AG04450 (cell line): ENCODE measurements at regions not wholly inside any gene's neighbourhood (a gene's known extent, or its start where the extent isn't known, plus 50 kb on each side); places are given as distances from the start of the nearest gene placed in this dataset.

ENCODE experiments used
- CTCF ChIA-PET: fragments of 300-600, 350-600 bp; formaldehyde crosslinking; extraction: SDS; loops from one replicate; lab custom pipeline; 2022; ENCODE audit warnings: antibody characterized with exemption, inconsistent platforms; lab: Charles Lee
- POLR2A ChIA-PET: fragments of 350-600 bp; formaldehyde crosslinking; extraction: SDS; loops from one replicate; lab custom pipeline; 2021; ENCODE audit warnings: antibody characterized with exemption, inconsistent platforms; lab: Yijun Ruan, JAX
- DNase-seq: peaks from one replicate; pipeline ENCODE4 v3.0.0-alpha.2; 2011; ENCODE audit warnings: low read depth, low spot score
- H3K27ac ChIP-seq: one replicate; pipeline ENCODE4 v1.5.1; 2012; ENCODE audit warnings: low read depth, low read length, control low read depth
- H3K27me3 ChIP-seq: one replicate; pipeline ENCODE4 v1.6.0; 2012; ENCODE audit warnings: low read length; ENCODE audit not compliant: control insufficient read depth, insufficient read depth
- H3K4me3 ChIP-seq: 2 replicates; pipeline ENCODE4 v1.5.1; 2011; ENCODE audit warnings: mild to moderate bottlenecking, low read depth, low read length, control low read depth
- H3K9me3 ChIP-seq: 2 replicates; pipeline ENCODE4 v1.5.1; 2012; ENCODE audit warnings: low read length; ENCODE audit not compliant: control insufficient read depth, insufficient read depth
- CTCF ChIP-seq: IDR thresholded peaks from 2 replicates; pipeline ENCODE4 v1.5.1; 2011; ENCODE audit warnings: low read depth, low read length, control low read depth, inconsistent platforms

- ChIA-PET POLR2A (no interaction called here), CTCF (no interaction called here)
- no peak overlapping the region for H3K4me3 ChIP-seq
- H3K27me3 ChIP-seq, result peaks cover 3% of the 10 kb centered on the region
- no peak overlapping the region for H3K27ac ChIP-seq
- no peak for DNase-seq
- no peaks in the 10 kb centered on the region for H3K9me3 ChIP-seq
- TF ChIP-seq CTCF, result no peak
Observed at GRCh38 chr9:105173306-105173705, 71.1 kb upstream of the SLC44A1 start.

GRCh38 chr9:105173826-105174225 is 70.6 kb upstream of the SLC44A1 start:
- TF ChIP-seq CTCF, result no peak
- POLR2A ChIA-PET, result no interaction called here

DNA sequence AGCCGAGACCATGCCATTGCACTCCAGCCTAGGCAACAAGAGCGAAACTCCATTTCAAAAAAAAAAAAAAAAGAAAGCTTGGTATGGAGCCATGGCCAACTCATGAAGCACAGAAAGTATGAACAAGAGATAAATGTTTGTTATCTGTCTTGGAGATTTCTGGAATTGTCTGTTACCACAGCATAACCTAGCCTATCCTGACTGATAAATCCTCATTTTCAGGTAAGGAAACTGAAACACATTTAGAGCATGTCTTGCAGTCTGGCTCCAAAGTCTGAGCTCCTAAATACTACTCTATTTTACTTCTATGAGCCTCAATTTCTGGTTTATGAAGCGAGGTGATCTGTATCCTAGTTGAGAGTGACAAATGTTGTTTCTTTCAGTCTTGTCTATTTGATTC is 68.3 kb upstream of the SLC44A1 start:
- ChIA-PET POLR2A (interaction anchor here (0.9 kb wide), 1 partner anchor 205 kb away, joined by 10 read pairs; no protein-coding TSS in a partner anchor), CTCF (interaction anchor here (0.8 to 1.5 kb wide), 3 partner anchors 12 to 252 kb away, joined by 3 to 5 read pairs (median 3); no protein-coding TSS in a partner anchor)
- no peak overlapping the region for H3K27ac ChIP-seq
- no peak for DNase-seq
- no peak overlapping the region for H3K4me3 ChIP-seq
- H3K27me3 ChIP-seq, result peaks cover 3% of the 10 kb centered on the region
- TF ChIP-seq CTCF, result no peak
- no peaks in the 10 kb centered on the region for H3K9me3 ChIP-seq

More at GRCh38 chr9:105173826-105174225, 70.6 kb upstream of the SLC44A1 start:
- Histone ChIP-seq H3K9me3 (no peaks in the 10 kb centered on the region), H3K27ac (no peak overlapping the region), H3K4me3 (no peak overlapping the region), H3K27me3 (peaks cover 3% of the 10 kb centered on the region)
- no peak for DNase-seq
- CTCF ChIA-PET, result interaction anchor here (0.6 kb wide), 1 partner anchor 248 kb away, joined by 3 read pairs; no protein-coding TSS in a partner anchor

DNA sequence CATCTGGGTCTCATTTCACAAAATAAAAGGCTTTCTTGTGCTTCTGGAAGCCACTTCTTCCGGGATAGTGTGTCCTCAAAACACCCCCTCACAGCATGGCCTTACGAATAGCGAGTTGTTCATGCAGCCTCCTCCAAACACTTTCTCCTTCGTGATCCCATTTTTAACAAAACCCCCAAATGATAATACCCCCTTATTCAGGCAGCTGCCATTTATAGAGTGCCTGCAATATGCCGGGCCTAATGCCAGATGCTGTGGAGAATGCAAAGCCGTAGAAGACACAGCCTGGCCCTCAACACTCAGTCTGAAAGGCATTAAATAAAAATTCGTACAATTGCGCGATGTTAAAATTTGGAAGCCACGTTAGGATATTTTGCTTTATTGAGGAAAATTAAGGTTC is 66.4 kb upstream of the SLC44A1 start:
- DNase-seq, result no peak
- Histone ChIP-seq H3K27ac (no peak overlapping the region), H3K27me3 (peaks cover under 1% of the 10 kb centered on the region), H3K4me3 (no peak overlapping the region), H3K9me3 (no peaks in the 10 kb centered on the region)
- TF ChIP-seq CTCF, result no peak
- POLR2A ChIA-PET, result no interaction called here
- CTCF ChIA-PET, result interaction anchor here (0.6 kb wide), 1 partner anchor 29 kb away, joined by 3 read pairs; no protein-coding TSS in a partner anchor

DNA sequence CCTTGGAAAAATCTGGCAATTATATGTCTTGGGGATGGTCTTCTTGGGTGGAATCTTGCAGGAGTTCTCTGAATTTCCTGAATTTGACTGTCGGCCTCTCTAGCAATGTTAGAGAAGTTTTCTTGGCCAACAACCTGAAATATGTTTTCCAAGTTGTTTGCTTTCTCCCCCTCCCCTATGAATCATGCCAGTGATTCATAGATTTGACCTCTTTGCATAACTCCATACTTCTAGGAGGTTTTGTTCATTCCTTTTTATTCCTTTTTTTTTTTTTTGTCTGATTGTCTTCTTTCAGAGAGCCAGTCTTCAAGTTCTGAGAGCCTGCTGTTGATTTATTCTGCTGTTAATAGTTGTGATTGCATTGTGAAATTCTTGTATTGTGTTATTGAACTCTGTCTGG is 56.7 kb upstream of the SLC44A1 start:
- no peak overlapping the region for H3K27ac ChIP-seq
- no peaks in the 10 kb centered on the region for H3K9me3 ChIP-seq
- H3K4me3 ChIP-seq, result no peak overlapping the region
- DNase-seq, result peak; percentile 38
- POLR2A ChIA-PET, result no interaction called here
- TF ChIP-seq CTCF, result no peak
- CTCF ChIA-PET, result interaction anchor here (0.9 to 1.3 kb wide), 2 partner anchors 12 to 325 kb away, joined by 3 to 4 read pairs; no protein-coding TSS in a partner anchor
- no peaks in the 10 kb centered on the region for H3K27me3 ChIP-seq
